HG02678 (cell line): ENCODE measurements at regions not wholly inside any gene's neighbourhood (a gene's known extent, or its start where the extent isn't known, plus 50 kb on each side); places are given as distances from the start of the nearest gene placed in this dataset.
"Not testable (repeated sequence)": the region's sequence is repeated elsewhere in the genome, so short reads cannot be mapped to it uniquely, and the experiment has no call there.

ENCODE experiments used
- ATAC-seq: cut with Tn5 transposase; IDR thresholded peaks from one replicate; pipeline ENCODE4 v1.9.1; 2021; ENCODE audit warnings: mild to moderate bottlenecking, moderate library complexity; ENCODE audit not compliant: unreplicated experiment

DNA sequence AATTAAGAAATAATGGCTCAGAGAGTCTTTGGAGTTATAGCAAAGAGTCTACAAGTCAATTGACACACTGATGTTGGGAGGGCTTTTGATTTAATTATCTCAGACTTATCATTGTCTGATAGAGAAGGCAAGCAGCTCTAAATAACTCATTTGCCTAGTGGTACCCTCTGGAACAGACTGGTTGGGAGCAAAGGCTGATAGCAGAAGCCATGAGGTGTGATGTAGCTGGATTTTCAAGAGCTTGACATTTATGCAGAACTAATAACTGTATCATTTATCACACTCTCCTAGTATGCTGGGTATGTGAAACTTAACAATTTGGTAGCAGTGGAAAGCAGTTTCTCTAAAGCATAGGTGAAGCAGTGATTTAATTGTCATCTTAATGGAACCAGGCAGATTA, 380.6 kb downstream of the TENT5A start:
- ATAC-seq, result no peak

DNA sequence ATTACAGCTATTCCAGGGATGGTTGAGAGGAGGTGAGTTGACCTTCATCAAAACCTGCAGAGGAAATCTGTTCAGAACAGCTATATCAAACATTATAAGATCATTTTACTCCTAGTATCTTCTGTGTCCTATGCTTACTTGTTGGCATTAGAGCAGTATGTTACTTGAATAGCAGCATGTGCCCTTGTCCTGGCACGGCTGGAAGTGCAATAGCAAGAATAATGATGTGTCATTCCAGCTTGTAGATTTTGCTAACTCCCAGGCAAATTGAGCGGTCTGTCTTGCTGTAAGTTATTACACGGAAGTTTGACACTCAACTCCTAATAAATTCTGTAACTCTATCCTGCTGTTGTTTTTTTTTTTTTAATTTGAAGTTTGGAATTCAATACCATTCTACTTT, 385.5 kb downstream of the TENT5A start:
- ATAC-seq, result no peak

DNA sequence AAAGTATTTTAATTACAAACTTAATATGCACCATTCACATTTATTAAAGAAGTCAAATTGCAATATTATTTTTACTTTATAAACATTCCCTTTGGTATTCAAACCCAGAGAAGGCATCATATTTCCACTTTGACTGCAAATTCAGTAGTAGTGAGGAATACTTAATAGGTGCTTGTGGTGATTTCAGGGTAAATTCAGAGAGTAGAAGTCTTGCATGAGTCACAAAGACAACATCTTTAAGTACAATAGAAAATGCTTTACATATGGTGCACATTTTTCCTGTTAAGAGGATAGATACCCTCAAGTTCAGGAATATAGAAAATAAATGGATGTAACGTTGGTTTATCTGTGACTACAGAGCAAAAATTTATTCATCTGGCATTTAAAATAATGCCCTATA, 390.2 kb downstream of the TENT5A start:
- ATAC-seq, result no peak

DNA sequence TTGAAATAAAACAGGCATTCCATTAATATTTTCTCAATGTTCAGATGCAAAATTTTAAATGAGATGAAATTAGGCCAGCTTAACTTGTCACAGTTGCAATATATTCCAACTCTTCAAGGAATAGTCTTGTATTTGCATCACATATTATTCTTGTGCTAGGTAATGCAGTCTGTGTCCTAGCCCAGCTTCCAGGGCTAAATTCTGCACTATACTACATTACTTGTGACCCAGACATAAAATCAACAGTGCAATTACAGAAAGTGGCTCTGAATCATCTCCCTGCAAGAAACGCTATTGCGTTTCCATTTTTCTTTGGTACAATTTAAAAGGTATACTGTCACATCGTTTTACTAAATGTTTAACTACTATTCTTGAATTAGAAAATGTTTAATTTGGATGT, 399.2 kb downstream of the TENT5A start:
- no peak for ATAC-seq

DNA sequence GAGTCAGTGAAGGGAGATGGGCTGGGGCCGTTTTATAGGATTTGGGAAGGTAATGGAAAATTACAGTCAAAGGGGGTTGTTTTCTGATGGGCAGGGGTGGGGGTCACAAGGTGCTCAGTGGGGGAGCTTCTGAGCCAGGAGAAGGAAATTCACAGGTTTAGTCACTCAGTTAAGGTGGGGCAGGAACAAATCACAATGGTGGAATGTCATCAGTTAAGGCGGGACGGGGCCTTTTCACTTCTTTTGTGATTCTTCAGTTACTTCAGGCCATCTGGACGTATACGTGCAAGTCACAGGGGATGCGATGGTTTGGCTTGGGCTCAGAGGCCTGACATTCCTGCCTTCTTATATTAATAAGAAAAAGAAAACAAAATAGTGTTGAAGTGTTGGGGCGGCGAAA, 408.5 kb downstream of the TENT5A start:
- not testable (repeated sequence) for ATAC-seq

DNA sequence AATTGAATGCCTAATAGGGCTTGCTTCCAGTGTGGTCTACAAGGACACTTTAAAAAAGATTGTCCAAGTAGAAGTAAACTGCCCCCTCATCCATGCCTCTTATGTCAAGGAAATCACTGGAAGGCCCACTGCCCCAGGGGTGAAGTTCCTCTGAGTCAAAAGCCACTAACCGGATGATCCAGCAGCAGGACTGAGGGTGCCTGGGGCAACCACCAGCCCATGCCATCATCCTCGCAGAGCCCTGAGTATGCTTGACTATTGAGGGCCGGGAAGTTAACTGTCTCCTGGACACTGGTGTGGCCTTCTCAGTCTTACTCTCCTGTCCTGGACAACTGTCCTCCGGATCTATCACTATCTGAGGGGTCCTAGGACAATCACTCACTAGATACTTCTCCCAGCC, 411.5 kb downstream of the TENT5A start:
- ATAC-seq, result no peak

DNA sequence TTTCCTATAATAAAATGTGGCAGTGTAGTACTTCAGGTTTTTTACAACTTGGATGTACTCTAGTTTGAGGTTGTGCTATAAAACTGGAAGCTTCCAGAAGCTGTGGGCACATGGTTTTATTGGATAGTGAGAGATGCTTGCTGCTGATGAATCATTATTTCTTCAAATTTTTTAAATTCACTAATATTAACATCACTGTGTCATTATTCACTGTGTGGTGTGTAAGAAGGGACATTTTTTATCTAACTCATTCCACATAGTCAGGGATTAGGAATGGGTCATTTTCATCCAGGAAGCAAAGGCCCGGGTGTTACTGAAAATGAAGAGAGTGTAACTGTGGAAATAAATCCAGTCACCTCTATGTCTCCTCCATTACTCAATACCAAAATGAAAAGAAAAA, 421.0 kb downstream of the TENT5A start:
- no peak for ATAC-seq

DNA sequence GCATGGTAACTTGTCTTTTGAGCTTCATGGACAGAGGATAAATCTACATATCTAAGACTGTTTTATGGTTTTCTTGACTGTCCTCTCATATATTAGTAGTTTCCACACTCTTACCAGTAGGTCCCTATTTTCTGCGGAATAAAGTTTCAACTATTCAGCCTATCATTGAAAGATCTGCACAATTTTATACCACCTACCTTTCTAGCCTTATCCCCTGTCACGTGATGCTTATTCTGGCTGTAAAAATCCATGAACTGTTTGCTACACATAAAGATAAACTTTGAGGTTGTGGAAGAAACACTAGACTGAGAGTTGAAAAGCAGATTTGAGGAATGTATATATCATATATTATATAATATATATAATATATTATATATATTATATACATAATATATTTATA, 423.8 kb downstream of the TENT5A start:
- no peak for ATAC-seq

DNA sequence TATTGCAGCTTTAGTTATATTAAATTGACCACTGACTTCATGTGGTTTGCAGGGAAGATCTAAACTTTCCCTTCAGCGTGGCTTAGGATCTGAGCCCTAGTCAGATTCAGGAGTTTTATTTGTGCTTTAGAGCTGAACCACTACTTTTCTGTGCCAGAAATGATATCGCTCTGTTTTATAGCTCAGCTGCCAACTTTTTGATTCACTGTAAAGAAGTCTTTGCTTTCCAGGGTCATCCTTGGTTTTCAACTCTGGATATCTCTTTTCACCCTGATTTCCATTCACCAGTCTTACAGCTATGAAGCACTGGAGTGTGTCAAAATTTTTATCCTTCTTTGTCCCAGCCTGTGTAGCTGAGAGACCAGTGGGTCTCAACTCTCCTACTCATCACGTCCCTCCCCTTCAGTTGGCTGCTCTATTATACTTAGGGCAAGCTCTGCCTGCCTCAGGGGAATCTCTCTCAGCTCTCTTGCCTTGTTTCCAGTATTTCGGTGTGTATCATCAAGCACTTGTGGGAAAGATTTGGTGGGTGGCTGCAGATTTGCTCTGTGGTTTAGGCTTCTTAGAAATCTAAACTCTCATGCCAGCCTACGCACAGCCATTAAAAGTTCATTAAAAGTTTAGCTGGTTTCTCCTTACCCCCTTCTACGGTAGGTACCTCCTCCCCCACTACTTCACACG, 425.5 kb downstream of the TENT5A start:
- ATAC-seq, result no peak

DNA sequence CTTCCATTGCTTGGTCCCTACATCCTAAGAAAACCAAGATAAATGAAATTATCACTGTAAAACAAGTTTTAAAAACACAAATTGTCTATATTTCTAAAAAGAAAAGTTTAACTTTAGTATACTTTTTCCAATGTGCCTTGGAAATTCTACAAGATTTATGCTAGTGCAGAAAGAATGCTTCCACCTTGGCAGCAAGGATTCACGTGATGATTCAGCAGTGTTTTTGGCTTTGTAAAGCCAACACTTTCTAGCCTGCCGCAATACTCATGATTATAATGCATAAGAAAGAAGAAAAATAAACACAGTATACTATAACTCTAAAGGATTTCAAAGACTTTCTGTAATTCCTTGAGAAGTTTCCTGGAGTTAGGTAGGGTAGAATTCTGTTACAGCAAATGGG, 442.7 kb downstream of the TENT5A start:
- no peak for ATAC-seq

DNA sequence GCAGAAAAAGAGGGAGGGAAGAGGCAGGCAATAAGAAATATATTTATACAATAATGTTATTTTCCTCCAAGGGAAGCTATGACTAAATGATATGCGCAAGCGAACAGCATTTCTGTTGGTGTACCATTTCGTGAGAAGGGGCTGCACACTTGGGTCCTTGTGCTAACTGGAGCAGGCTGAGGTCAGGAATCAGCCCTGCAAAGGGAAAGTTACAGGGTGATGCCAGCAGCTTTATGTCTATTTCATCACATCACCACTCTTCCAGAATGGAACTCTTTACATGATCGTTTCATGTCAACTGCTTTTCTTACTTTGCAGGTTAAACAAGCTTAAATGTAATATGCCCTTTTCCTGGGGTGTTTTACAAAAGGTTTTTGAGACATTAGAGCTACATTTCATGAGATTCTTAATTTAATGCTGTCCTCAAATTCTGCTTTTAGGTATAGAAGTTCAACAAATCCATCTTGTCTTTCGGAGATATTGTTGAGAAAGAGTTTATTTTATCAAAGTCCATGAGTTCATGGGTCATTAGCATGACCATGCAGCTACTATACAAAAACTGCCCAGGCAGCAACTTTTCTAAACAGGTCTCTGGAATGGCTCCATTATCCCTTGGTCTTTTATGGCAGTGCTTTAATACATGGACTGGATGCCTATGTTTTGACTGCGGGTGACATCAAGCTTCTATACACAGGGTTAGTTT, 443.8 kb downstream of the TENT5A start:
- ATAC-seq, result no peak

DNA sequence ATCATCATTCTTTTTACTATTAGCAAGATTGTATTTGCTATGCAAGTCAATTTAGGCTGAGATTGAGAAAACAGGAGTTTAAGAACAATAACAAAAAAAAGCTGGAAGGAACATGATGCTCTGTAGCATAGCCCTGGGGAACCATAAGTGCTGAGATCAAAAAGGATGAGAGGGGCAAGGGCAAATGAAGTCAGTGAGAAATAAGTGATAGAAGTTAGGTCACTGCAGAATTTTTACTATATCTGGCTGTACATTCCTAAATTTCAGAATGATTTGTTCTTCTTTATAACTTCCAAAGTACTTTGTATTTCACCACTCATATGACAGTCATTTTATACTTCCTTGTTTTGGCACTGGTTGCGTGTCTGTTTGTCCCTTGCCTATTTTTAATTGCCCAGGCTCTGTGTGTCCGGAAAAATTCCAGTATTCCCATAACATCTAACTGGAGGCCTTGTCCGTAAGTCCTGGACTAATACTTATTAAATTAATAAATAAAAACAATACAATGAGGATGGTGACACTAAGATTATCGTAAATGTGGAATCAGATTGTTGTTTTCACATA, 444.7 kb downstream of the TENT5A start:
- ATAC-seq, result no peak

DNA sequence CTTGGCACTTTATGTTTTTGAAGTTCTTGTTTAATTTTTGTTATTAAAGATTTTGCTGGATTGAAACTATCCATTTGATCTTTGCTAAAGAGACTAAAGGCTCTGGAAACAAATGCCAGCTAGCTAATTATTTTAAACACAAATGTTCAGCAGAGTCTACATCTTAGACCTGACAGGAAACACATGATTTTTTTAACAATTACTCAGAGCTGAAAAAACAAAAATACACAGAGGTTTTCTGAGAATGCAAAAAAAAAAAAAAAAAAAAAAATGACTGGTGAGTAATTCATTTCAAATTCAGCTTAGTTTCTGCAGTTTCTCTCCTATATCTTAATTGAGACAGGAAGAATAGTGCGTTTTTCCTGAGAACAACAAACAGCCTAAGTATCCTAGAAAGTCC, 448.0 kb downstream of the TENT5A start:
- ATAC-seq, result no peak

DNA sequence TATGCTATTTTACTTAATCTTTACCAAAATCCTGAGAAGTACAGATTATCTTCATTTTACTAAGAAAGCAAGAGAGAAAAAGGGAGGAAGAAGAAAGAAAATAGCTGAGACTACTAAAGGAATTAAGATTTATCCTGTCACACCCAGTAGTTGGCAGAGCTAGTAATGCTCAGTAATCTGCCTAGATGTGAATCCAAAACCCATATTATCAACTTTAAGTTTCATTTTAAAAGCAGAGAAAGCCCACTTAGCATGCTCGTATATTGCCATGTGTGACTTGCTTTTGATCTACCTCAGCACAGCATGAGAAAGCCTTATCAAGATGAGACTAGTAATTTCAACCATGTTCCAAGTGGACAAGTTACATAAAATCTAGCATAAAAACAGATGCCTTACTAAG, 451.5 kb downstream of the TENT5A start:
- no peak for ATAC-seq

DNA sequence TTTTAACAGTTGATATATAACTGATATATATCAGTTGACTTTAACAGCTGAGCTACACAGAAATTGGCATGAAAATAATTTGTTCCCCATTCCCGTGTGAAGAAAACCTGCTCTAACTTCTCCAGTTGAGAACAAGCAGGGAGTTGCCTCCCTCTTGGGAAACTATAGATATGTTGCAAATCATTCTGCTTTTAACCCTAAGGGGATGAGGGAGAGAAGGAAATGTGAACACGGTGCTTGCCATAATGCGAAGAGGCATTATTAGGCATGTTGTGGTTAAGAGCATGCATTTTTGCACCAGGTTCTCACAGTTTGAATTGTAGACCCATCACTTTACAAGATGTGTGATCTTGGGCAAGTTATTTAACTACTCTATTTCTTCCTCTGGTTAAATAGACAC, 453.7 kb downstream of the TENT5A start:
- no peak for ATAC-seq

DNA sequence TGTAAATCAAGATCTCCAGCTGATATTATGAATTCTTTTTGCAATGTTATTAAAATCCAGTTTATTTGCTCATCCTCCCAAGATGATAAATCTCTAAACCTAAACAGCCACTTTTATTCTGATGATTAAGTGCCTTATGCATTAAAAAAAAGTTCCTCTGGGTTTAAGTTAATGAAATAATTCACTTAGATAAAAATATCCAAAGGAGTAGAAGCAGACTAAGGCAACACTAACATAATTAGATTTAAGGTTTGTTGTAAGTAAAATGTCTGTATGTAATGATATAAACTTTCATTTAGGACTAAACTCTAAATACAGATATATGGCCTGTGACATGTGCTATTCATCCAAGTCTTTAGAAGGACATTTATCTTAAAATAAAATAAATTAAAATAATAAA, 457.2 kb downstream of the TENT5A start:
- ATAC-seq, result no peak

DNA sequence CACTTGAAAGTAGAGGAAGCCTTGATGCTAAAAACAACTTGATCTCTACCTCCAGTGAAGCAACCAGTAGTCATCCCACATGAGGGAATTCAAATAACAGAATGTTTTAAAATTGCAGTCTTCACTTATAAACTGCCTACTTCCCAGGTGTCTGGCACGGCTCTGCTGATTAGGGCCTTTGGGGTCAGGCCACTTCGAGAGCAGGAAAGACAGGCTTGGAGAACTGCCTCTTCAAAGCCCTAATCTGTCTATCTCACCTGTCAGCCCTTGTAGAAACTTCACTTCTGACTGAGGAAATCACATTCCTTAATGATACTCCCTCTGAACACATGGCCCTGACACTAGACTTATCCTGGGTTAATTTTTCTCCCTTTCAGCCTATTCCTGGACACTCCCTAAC, 458.6 kb downstream of the TENT5A start:
- no peak for ATAC-seq

DNA sequence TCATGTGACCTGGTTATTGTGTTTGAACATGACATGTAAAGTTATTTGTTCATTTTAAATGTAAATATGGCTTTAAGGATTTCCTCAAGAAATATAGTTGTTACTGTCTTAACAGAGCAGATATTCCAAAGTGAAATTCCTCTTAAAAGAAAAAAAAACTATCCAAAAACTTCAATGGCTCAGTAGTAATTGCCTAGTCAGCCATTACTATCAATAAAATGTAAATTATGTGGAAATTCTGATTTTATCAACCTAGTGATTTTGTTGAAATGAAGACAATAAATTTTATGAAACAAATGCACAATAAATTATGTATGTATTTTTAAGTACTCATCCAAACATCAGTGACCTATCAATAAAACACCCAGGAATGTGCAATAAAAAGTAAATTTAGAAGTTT, 463.3 kb downstream of the TENT5A start:
- ATAC-seq, result no peak

DNA sequence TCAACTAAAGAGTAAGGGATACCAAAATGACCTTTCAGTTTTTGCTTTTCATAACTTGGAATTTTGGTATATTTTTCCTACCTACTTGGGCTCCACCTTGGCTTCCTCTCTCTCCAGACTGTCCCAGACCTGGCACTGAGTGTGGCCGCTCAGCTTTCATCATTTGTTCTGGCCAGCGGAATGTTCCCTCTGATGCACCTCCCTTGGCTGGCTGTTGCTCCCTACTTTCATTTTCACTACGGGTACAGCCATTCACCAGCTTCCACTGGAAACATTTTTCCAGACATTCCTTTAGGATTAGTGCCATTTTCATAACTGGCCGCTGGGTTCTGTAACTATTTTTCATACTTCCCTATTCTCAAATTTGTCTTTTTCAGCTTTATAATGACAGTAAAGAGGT, 487.4 kb downstream of the TENT5A start:
- ATAC-seq, result no peak

DNA sequence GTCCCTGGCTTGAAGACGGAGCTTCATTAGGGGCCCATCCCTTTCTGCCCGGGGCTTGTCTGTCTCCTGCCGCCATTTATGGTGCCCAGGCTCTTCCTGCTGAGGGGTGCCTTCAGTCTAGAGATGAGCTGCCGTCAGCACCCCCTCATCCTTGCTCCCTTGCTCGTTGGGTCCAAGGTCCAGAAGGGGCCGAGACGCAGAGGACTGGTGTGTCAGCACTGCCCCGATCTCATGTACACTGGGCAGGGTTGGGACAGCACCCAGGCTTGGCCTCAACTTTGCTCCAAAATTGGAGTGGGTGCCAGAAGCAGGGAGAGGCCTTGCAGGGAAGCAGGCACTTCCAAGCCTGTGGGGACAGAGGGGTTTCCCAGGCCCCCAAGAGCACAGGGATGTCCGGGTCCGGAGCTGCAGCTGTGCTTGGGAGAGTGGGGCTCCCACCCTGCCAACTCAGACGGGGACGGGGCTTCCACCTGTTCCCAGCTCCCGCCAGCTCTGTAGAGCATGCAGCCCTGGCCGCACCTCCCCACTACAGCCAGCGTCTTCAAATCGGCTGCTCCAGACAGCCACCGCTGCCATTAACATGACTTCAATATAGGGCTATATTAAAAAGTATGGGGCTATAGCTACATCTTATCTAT, 488.8 kb downstream of the TENT5A start:
- ATAC-seq, result no peak

DNA sequence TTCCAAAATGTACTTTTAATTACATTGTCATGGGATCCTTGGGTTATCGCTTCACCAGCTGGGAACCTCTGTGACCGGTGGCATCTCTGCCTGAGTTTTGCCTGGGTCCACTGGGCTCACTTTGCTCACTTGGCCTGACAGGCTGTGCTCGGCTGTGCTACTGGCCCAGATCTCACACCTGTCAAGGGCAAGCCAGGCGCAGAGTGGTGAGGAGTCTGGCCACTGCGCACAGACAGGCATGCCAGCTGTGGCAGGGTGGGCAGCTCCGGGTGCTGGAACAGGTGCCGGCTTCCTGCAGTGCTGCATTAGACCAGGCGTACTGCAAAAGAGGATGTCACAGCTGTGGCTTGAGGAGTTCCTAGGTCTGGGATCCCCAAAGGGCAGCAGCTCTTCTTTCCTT, 489.8 kb downstream of the TENT5A start:
- no peak for ATAC-seq

DNA sequence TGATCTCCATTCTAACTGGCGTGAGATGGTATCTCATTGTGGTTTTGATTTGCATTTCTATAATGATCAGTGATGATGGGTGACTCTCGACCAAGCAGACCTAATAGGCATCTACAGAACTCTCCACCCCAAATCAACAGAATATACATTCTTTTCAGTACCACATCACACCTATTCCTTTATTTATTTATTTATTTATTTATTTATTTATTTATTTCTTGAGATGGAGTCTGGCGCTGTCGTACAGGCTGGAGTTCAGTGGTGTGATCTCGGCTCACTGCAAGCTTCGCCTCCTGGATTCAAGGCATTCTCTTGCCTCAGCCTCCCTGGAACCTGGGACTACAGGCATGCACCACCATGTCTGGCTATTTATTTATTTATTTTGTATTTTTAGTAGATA, 496.3 kb downstream of the TENT5A start:
- ATAC-seq, result not testable (repeated sequence)
